ENCODE measurements at regions not wholly inside any gene's neighbourhood (a gene's known extent, or its start where the extent isn't known, plus 50 kb on each side); places are given as distances from the start of the nearest gene placed in this dataset.

DNA sequence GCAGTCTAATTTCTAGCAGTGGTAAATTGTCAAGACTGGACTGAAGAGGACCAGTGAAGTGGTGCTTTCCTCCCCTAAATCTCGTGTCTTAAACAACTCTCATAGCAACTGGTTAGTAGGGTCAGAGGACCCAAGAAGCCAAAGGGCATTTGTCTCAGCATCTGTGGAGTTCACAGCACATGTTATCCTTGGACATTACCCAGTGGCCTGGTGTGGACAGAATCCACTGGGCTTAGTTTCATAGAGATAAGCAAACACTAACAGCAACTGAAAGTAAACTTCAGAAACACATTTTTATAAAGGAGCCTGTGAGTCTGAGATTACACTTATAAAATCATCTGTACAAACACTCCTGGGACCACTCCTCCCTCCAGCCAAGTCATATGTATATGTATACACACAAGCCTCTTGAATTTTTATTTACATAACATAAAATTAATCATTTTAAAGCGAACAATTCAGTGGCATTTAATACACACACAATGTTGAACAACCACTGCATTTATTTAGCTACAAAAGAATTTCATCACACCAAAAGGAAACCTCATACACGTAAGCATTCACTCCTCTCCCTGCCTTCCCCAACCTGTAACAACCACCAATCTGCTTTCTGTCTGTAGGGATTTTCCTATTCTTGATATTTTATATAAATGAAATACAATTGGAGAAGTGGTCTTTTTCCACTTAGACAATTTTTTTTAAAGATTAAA is 457.8 kb downstream of the RASEF start:
- TF ChIP-seq CTCF (conservative IDR thresholded peaks at IDR 0.05): no peak
- H3K9ac ChIP-seq (ENCODE audit: extremely low read depth, insufficient read length, low read length): no peak overlapping the region
- no peak overlapping the region for H3K4me2 ChIP-seq (ENCODE audit: insufficient read depth, insufficient read length, low read length)
- no peaks in the 10 kb centered on the region for H3K23me2 ChIP-seq (ENCODE audit: insufficient read length, low read depth, low read length, poor library complexity, severe bottlenecking)
- Mint-ChIP-seq H3K4me1 (peaks cover 2 to 6% of the 10 kb centered on the region in 2 experiments; a peak in 3 of 4 replicates), H3K27ac (no peak overlapping the region), H3K36me3 (ENCODE audit: insufficient read depth in 1 of 3, low read depth in 3 of 3) (no peaks in the 10 kb centered on the region), H3K9me3 (no peaks in the 10 kb centered on the region), H3K4me3 (no peak overlapping the region), H3K27me3 (ENCODE audit: low read depth) (no peaks in the 10 kb centered on the region)
- no peaks in the 10 kb centered on the region for H3K79me1 ChIP-seq (ENCODE audit: insufficient read depth, low read depth, low read length, poor library complexity, severe bottlenecking)
- WGBS (ENCODE audit: extremely low coverage, insufficient read length, low lambda C conversion rate): no CpG with 5 or more reads among the region's 3 CpGs
- H3K79me2 ChIP-seq (ENCODE audit: insufficient read depth, low read length): no peaks in the 10 kb centered on the region
- H2BK20ac ChIP-seq (ENCODE audit: low read depth, low read length, poor library complexity, severe bottlenecking): no peak overlapping the region
- H4K20me1 ChIP-seq (ENCODE audit: control insufficient read depth, insufficient read depth, insufficient read length): no peaks in the 10 kb centered on the region
- no peak overlapping the region for H4K8ac ChIP-seq (replicated peaks; ENCODE audit: insufficient read length, low read depth, low read length)
- no peak overlapping the region for H3T11ph ChIP-seq (ENCODE audit: low read length)
- no peak overlapping the region for H3K56ac ChIP-seq (ENCODE audit: insufficient read length, low read depth, low read length)
- H2BK120ac ChIP-seq (ENCODE audit: low read depth, low read length, poor library complexity, severe bottlenecking): no peak overlapping the region
- no peak overlapping the region for H4K91ac ChIP-seq (ENCODE audit: insufficient read length, low read depth, low read length)
- no peak overlapping the region for H2AFZ ChIP-seq (ENCODE audit: low read length)
- H2BK5ac ChIP-seq (ENCODE audit: insufficient read length, low read length): no peak overlapping the region
- H3K9me3 ChIP-seq (ENCODE audit: control insufficient read depth, low read depth, low read length): no peaks in the 10 kb centered on the region
- H3K4me1 ChIP-seq (ENCODE audit: insufficient read depth, low read length): no peaks in the 10 kb centered on the region
- no peak overlapping the region for H3K4ac ChIP-seq (ENCODE audit: low read depth, low read length)
- H2BK12ac ChIP-seq (ENCODE audit: insufficient read length, low read depth, low read length): no peak overlapping the region
- no peak overlapping the region for H3K14ac ChIP-seq (ENCODE audit: insufficient read depth, low read length)
- H2BK15ac ChIP-seq (ENCODE audit: low read depth, low read length): no peak overlapping the region
- no peak overlapping the region for H4K5ac ChIP-seq (ENCODE audit: insufficient read length, low read depth, low read length)
- no peak overlapping the region for H3K23ac ChIP-seq (ENCODE audit: insufficient read length, low read depth, low read length)
- no peak overlapping the region for H3K27ac ChIP-seq (ENCODE audit: insufficient read length, low read depth, low read length)
- no peak for DNase-seq
- no peaks in the 10 kb centered on the region for H3K27me3 ChIP-seq (ENCODE audit: insufficient read depth, low read length)
- H2AK5ac ChIP-seq (ENCODE audit: insufficient read length, low read length): no peak overlapping the region
- H3K18ac ChIP-seq (ENCODE audit: insufficient read length, low read depth, low read length): no peak overlapping the region
